ENCODE measurements at regions not wholly inside any gene's neighbourhood (a gene's known extent, or its start where the extent isn't known, plus 50 kb on each side); places are given as distances from the start of the nearest gene placed in this dataset.
"Not testable (repeated sequence)": the region's sequence is repeated elsewhere in the genome, so short reads cannot be mapped to it uniquely, and the experiment has no call there.

- H3K36me3 ChIP-seq (ENCODE audit: insufficient read depth, low read length) = no peaks in the 10 kb centered on the region
- H3K27ac ChIP-seq (ENCODE audit: low read depth, low read length) = no peak overlapping the region
- H3K79me2 ChIP-seq (ENCODE audit: control insufficient read depth, insufficient read depth, low read length, unreplicated experiment) = no peaks in the 10 kb centered on the region
- H3K4me3 ChIP-seq (ENCODE audit: low read depth, low read length) = no peak overlapping the region
- H3K27me3 ChIP-seq (ENCODE audit: insufficient read depth, low read length) = no peaks in the 10 kb centered on the region
- no peak overlapping the region for H2AFZ ChIP-seq (ENCODE audit: low read length, unreplicated experiment)
- peaks cover 8% of the 10 kb centered on the region for H3K4me1 ChIP-seq (ENCODE audit: control insufficient read depth, insufficient read depth, low read length, unreplicated experiment)
These were observed 70.0 kb downstream of the LMO4 start for GRCh38 chr1:87398641-87399040.

- H2AFZ ChIP-seq (ENCODE audit: low read length, unreplicated experiment) = no peak overlapping the region
- no peak overlapping the region for H3K4me3 ChIP-seq (ENCODE audit: low read depth, low read length)
- H3K4me1 ChIP-seq (ENCODE audit: control insufficient read depth, insufficient read depth, low read length, unreplicated experiment) = peaks cover 8% of the 10 kb centered on the region
- H3K27me3 ChIP-seq (ENCODE audit: insufficient read depth, low read length) = no peaks in the 10 kb centered on the region
- H3K27ac ChIP-seq (ENCODE audit: low read depth, low read length) = no peak overlapping the region
- no peaks in the 10 kb centered on the region for H3K79me2 ChIP-seq (ENCODE audit: control insufficient read depth, insufficient read depth, low read length, unreplicated experiment)
- H3K36me3 ChIP-seq (ENCODE audit: insufficient read depth, low read length) = no peaks in the 10 kb centered on the region
These were observed 70.6 kb downstream of the LMO4 start for GRCh38 chr1:87399264-87399663.

GRCh38 chr1:87399701-87400100 is 71.0 kb downstream of the LMO4 start:
- Histone ChIP-seq H3K79me2 (ENCODE audit: control insufficient read depth, insufficient read depth, low read length, unreplicated experiment) (no peaks in the 10 kb centered on the region), H3K27ac (ENCODE audit: low read depth, low read length) (no peak overlapping the region), H3K4me3 (ENCODE audit: low read depth, low read length) (no peak overlapping the region), H3K36me3 (ENCODE audit: insufficient read depth, low read length) (no peaks in the 10 kb centered on the region), H3K27me3 (ENCODE audit: insufficient read depth, low read length) (no peaks in the 10 kb centered on the region), H2AFZ (ENCODE audit: low read length, unreplicated experiment) (no peak overlapping the region), H3K4me1 (ENCODE audit: control insufficient read depth, insufficient read depth, low read length, unreplicated experiment) (peaks cover 8% of the 10 kb centered on the region)

GRCh38 chr1:87400813-87401212 is 72.1 kb downstream of the LMO4 start:
- peaks cover 8% of the 10 kb centered on the region for H3K4me1 ChIP-seq (ENCODE audit: control insufficient read depth, insufficient read depth, low read length, unreplicated experiment)
- no peak overlapping the region for H2AFZ ChIP-seq (ENCODE audit: low read length, unreplicated experiment)
- H3K4me3 ChIP-seq (ENCODE audit: low read depth, low read length) = no peak overlapping the region
- H3K79me2 ChIP-seq (ENCODE audit: control insufficient read depth, insufficient read depth, low read length, unreplicated experiment) = no peaks in the 10 kb centered on the region
- H3K36me3 ChIP-seq (ENCODE audit: insufficient read depth, low read length) = no peaks in the 10 kb centered on the region
- no peaks in the 10 kb centered on the region for H3K27me3 ChIP-seq (ENCODE audit: insufficient read depth, low read length)
- no peak overlapping the region for H3K27ac ChIP-seq (ENCODE audit: low read depth, low read length)

- peaks cover 8% of the 10 kb centered on the region for H3K4me1 ChIP-seq (ENCODE audit: control insufficient read depth, insufficient read depth, low read length, unreplicated experiment)
- H3K4me3 ChIP-seq (ENCODE audit: low read depth, low read length) = no peak overlapping the region
These were observed 73.7 kb downstream of the LMO4 start for GRCh38 chr1:87402241-87403002.

GRCh38 chr1:87403061-87403820 is 74.6 kb downstream of the LMO4 start:
- peaks cover 8% of the 10 kb centered on the region for H3K4me1 ChIP-seq (ENCODE audit: control insufficient read depth, insufficient read depth, low read length, unreplicated experiment)
- H2AFZ ChIP-seq (ENCODE audit: low read length, unreplicated experiment) = no peak overlapping the region
- no peaks in the 10 kb centered on the region for H3K36me3 ChIP-seq (ENCODE audit: insufficient read depth, low read length)
- no peaks in the 10 kb centered on the region for H3K79me2 ChIP-seq (ENCODE audit: control insufficient read depth, insufficient read depth, low read length, unreplicated experiment)
- no peaks in the 10 kb centered on the region for H3K27me3 ChIP-seq (ENCODE audit: insufficient read depth, low read length)
- no peak overlapping the region for H3K4me3 ChIP-seq (ENCODE audit: low read depth, low read length)
- H3K27ac ChIP-seq (ENCODE audit: low read depth, low read length) = no peak overlapping the region

More at GRCh38 chr1:87402241-87403002, 73.7 kb downstream of the LMO4 start:
- Histone ChIP-seq H3K27me3 (ENCODE audit: insufficient read depth, low read length) (no peaks in the 10 kb centered on the region), H3K79me2 (ENCODE audit: control insufficient read depth, insufficient read depth, low read length, unreplicated experiment) (no peaks in the 10 kb centered on the region), H2AFZ (ENCODE audit: low read length, unreplicated experiment) (no peak overlapping the region), H3K36me3 (ENCODE audit: insufficient read depth, low read length) (no peaks in the 10 kb centered on the region), H3K27ac (ENCODE audit: low read depth, low read length) (no peak overlapping the region)

GRCh38 chr1:87404296-87404695 is 75.6 kb downstream of the LMO4 start:
- H3K27ac ChIP-seq (ENCODE audit: low read depth, low read length) = no peak overlapping the region
- H3K36me3 ChIP-seq (ENCODE audit: insufficient read depth, low read length) = no peaks in the 10 kb centered on the region
- no peak overlapping the region for H3K4me3 ChIP-seq (ENCODE audit: low read depth, low read length)
- no peak overlapping the region for H2AFZ ChIP-seq (ENCODE audit: low read length, unreplicated experiment)
- H3K4me1 ChIP-seq (ENCODE audit: control insufficient read depth, insufficient read depth, low read length, unreplicated experiment) = peaks cover 1% of the 10 kb centered on the region
- no peaks in the 10 kb centered on the region for H3K79me2 ChIP-seq (ENCODE audit: control insufficient read depth, insufficient read depth, low read length, unreplicated experiment)
- H3K27me3 ChIP-seq (ENCODE audit: insufficient read depth, low read length) = no peaks in the 10 kb centered on the region

GRCh38 chr1:87408665-87409248 is 80.1 kb downstream of the LMO4 start:
- H3K79me2 ChIP-seq (ENCODE audit: control insufficient read depth, insufficient read depth, low read length, unreplicated experiment) = no peaks in the 10 kb centered on the region

GRCh38 chr1:87410776-87411480 is 82.2 kb downstream of the LMO4 start:
- Histone ChIP-seq H3K4me3 (ENCODE audit: low read depth, low read length) (no peak overlapping the region), H2AFZ (ENCODE audit: low read length, unreplicated experiment) (no peak overlapping the region), H3K27me3 (ENCODE audit: insufficient read depth, low read length) (no peaks in the 10 kb centered on the region), H3K4me1 (ENCODE audit: control insufficient read depth, insufficient read depth, low read length, unreplicated experiment) (no peaks in the 10 kb centered on the region), H3K27ac (ENCODE audit: low read depth, low read length) (no peak overlapping the region), H3K79me2 (ENCODE audit: control insufficient read depth, insufficient read depth, low read length, unreplicated experiment) (no peaks in the 10 kb centered on the region), H3K36me3 (ENCODE audit: insufficient read depth, low read length) (no peaks in the 10 kb centered on the region)

More at GRCh38 chr1:87408665-87409248, 80.1 kb downstream of the LMO4 start:
- Histone ChIP-seq H2AFZ (ENCODE audit: low read length, unreplicated experiment) (no peak overlapping the region), H3K27me3 (ENCODE audit: insufficient read depth, low read length) (no peaks in the 10 kb centered on the region), H3K27ac (ENCODE audit: low read depth, low read length) (no peak overlapping the region), H3K4me1 (ENCODE audit: control insufficient read depth, insufficient read depth, low read length, unreplicated experiment) (no peaks in the 10 kb centered on the region), H3K36me3 (ENCODE audit: insufficient read depth, low read length) (no peaks in the 10 kb centered on the region), H3K4me3 (ENCODE audit: low read depth, low read length) (no peak overlapping the region)

GRCh38 chr1:87413846-87414245 is 85.2 kb downstream of the LMO4 start:
- H3K27ac ChIP-seq (ENCODE audit: low read depth, low read length); H3K36me3 ChIP-seq (ENCODE audit: insufficient read depth, low read length); H3K27me3 ChIP-seq (ENCODE audit: insufficient read depth, low read length); H3K4me3 ChIP-seq (ENCODE audit: low read depth, low read length); H3K4me1 ChIP-seq (ENCODE audit: control insufficient read depth, insufficient read depth, low read length, unreplicated experiment); H2AFZ ChIP-seq (ENCODE audit: low read length, unreplicated experiment); H3K79me2 ChIP-seq (ENCODE audit: control insufficient read depth, insufficient read depth, low read length, unreplicated experiment): not testable (repeated sequence)
